ENCODE measurements at regions not wholly inside any gene's neighbourhood (a gene's known extent, or its start where the extent isn't known, plus 50 kb on each side); places are given as distances from the start of the nearest gene placed in this dataset.

- RAD21 ChIA-PET (ENCODE audit: unreplicated experiment): no interaction called here
- no TSS peak for BruUV-seq (replicated peaks)
- WGBS (ENCODE audit: insufficient coverage, insufficient replicate concordance, low lambda C conversion rate, missing lambda C conversion rate): 2% methylated on average over 3 of the region's 3 CpGs
- no peak for DNase-seq (ENCODE audit: low read depth, low spot score)
- Histone ChIP-seq H3K27me3 (replicated peaks in 1 of 2; ENCODE audit: control insufficient read depth in 2 of 2, insufficient read depth in 2 of 2, low read length in 1 of 2) (no peaks in the 10 kb centered on the region; a peak in 1 of 4 replicates), H3K4me2 (ENCODE audit: control insufficient read depth, insufficient read depth) (no peak overlapping the region), H3K9ac (ENCODE audit: control insufficient read depth, insufficient read depth, low read length) (no peak overlapping the region), H2AFZ (ENCODE audit: control insufficient read depth, low read depth, low read length) (no peak overlapping the region), H3K4me3 (no peak overlapping the region), H3K79me2 (ENCODE audit: control insufficient read depth, insufficient read depth, low read length) (no peaks in the 10 kb centered on the region), H3K9me3 (replicated peaks; ENCODE audit: control insufficient read depth, insufficient read depth, low read length) (no peaks in the 10 kb centered on the region), H3K4me1 (ENCODE audit: control insufficient read depth, insufficient read depth, low read length) (no peaks in the 10 kb centered on the region), H3K27ac (ENCODE audit: control insufficient read depth, insufficient read depth) (no peak overlapping the region), H3K36me3 (ENCODE audit: control insufficient read depth in 2 of 2, insufficient read depth in 2 of 2, low read length in 1 of 2) (no peaks in the 10 kb centered on the region), H4K20me1 (ENCODE audit: control insufficient read depth, insufficient read depth) (no peaks in the 10 kb centered on the region)
- no peak for ATAC-seq
- intact Hi-C loops (cut with micrococcal nuclease; ENCODE audit: unreplicated experiment) (no loop called here), in situ Hi-C loops (cut with MboI) (no loop called here)
- CTCF ChIA-PET: no interaction called here
- FAIRE-seq: no peak
- POLR2A ChIA-PET: no interaction called here
- TF ChIP-seq, protein P1, sequence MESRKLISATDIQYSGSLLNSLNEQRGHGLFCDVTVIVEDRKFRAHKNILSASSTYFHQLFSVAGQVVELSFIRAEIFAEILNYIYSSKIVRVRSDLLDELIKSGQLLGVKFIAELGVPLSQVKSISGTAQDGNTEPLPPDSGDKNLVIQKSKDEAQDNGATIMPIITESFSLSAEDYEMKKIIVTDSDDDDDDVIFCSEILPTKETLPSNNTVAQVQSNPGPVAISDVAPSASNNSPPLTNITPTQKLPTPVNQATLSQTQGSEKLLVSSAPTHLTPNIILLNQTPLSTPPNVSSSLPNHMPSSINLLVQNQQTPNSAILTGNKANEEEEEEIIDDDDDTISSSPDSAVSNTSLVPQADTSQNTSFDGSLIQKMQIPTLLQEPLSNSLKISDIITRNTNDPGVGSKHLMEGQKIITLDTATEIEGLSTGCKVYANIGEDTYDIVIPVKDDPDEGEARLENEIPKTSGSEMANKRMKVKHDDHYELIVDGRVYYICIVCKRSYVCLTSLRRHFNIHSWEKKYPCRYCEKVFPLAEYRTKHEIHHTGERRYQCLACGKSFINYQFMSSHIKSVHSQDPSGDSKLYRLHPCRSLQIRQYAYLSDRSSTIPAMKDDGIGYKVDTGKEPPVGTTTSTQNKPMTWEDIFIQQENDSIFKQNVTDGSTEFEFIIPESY (IDR thresholded peaks at IDR 0.05): no peak
- no peak for TF ChIP-seq CHD2 (IDR thresholded peaks at IDR 0.05; ENCODE audit: borderline replicate concordance, low read depth, low read length)
- TF ChIP-seq RB1 (IDR thresholded peaks at IDR 0.05; ENCODE audit: borderline replicate concordance): no peak
- TF ChIP-seq, protein P2, sequence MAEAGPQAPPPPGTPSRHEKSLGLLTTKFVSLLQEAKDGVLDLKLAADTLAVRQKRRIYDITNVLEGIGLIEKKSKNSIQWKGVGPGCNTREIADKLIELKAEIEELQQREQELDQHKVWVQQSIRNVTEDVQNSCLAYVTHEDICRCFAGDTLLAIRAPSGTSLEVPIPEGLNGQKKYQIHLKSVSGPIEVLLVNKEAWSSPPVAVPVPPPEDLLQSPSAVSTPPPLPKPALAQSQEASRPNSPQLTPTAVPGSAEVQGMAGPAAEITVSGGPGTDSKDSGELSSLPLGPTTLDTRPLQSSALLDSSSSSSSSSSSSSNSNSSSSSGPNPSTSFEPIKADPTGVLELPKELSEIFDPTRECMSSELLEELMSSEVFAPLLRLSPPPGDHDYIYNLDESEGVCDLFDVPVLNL (IDR thresholded peaks at IDR 0.05; ENCODE audit: low read depth, low read length): no peak
- TF ChIP-seq CEBPZ (IDR thresholded peaks at IDR 0.05; ENCODE audit: low read depth, low read length): no peak
- no peak for TF ChIP-seq NRF1 (conservative IDR thresholded peaks at IDR 0.05; ENCODE audit: low read depth, low read length)
- no peak for TF ChIP-seq SUZ12 (IDR thresholded peaks at IDR 0.05; ENCODE audit: unreplicated experiment)
- TF ChIP-seq EED (IDR thresholded peaks at IDR 0.05; ENCODE audit: low read depth): no peak
- no peak for TF ChIP-seq TBL1XR1 (IDR thresholded peaks at IDR 0.05; ENCODE audit: low read depth, low read length)
- no peak for TF ChIP-seq IKZF2 (IDR thresholded peaks at IDR 0.05)
- no peak for TF ChIP-seq LARP7 (IDR thresholded peaks at IDR 0.05)
- no peak for TF ChIP-seq POLR2AphosphoS5 (IDR thresholded peaks at IDR 0.05; ENCODE audit: low read length)
- TF ChIP-seq, protein P3, sequence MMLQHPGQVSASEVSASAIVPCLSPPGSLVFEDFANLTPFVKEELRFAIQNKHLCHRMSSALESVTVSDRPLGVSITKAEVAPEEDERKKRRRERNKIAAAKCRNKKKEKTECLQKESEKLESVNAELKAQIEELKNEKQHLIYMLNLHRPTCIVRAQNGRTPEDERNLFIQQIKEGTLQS (IDR thresholded peaks at IDR 0.05; ENCODE audit: borderline replicate concordance, extremely low read depth, low read depth, low read length): no peak
- SMC1A ChIA-PET (ENCODE audit: uncharacterized antibody, unreplicated experiment): no interaction called here
These were observed 147.7 kb downstream of the WNT5A start for GRCh38 chr3:55339390-55339789.

Measured in GM12878 (cell line).